Frontal cortex (tissue), 3 donors: ENCODE measurements at regions not wholly inside any gene's neighbourhood (a gene's known extent, or its start where the extent isn't known, plus 50 kb on each side); places are given as distances from the start of the nearest gene placed in this dataset.

Source experiments
- DNase-seq, 2 donors: peaks; one replicate each; pipeline ENCODE4 v3.0.0; 2012; ENCODE audit warnings: low spot score in 2 of 2
- FAIRE-seq: peaks from 2 replicates; lab custom pipeline; 2012; peaks lifted over from hg19 to GRCh38; lab: Jason Lieb, UNC
- donor health status: control.
- donor health status: control.
- donor health status: control.

DNA sequence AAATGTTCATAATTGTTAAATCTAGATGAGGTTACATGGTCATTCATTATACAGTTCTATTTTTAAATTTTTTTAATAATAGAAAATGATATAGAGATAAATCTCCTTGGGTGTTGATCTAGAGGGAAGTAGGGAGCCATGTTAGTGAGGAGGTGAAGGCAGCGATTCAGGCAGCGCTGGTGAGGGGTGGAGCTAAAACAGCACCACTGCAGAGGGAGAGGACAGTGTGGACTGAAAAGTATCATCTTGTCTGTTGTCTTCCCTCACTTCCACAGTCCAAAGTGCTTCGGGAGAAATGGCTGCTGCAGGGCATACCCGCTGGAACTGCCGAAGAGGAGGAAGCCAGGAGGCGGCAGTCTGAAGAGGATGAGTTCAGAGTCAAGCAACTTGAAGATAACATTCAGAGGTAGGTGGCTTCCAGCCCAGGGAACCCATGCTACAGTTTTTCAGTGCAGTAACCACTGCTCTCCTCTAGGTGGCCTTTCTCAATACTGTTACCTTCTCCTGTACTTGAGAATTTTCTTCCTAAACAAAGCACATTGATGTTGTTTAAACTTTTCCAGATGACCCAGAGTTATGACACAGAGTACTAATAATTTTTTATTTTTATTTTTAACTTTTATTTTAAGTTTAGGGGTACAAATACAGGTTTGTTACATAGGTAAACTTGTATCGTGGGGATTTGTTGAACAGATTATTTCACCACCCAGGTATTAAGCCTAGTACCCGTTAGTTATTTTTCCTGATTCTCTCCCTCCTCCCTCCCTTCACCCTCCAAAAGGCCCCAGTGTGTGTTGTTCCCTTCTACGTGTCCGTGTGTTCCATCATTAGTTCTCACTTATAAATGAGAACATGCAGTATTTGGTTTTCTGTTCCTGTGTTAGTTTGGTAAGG is 100.5 kb downstream of the PALM2AKAP2 start:
- FAIRE-seq = no peak

GRCh38 chr9:109883623-109884022 is 103.6 kb downstream of the PALM2AKAP2 start:
- FAIRE-seq (no peak), DNase-seq (no peak)

More for the DNA sequence above, 100.5 kb downstream of the PALM2AKAP2 start:
- DNase-seq = no peak

DNA sequence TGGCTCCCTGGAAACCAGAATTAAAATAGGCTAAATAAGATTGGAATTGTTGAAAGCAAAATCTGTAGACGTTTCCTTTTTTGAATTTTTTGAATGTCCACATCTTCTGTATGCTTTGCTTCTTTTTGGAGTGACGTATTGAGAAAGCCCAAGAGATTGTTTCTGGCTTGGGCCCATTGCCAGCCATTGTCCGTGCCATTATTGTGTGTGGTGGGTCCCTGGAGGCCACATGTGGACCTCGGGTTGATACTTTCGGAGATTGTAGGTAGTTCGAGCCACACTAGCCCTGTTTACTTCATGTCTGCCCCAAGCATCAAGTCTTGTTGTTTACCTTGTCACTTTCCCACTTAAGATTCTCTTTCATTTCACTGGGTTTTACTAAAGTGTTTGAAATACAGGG is 106.0 kb downstream of the PALM2AKAP2 start:
- no peak for FAIRE-seq
- no peak for DNase-seq

- FAIRE-seq (no peak), DNase-seq (no peak)
Observed at GRCh38 chr9:109886617-109887016, 106.6 kb downstream of the PALM2AKAP2 start.

DNA sequence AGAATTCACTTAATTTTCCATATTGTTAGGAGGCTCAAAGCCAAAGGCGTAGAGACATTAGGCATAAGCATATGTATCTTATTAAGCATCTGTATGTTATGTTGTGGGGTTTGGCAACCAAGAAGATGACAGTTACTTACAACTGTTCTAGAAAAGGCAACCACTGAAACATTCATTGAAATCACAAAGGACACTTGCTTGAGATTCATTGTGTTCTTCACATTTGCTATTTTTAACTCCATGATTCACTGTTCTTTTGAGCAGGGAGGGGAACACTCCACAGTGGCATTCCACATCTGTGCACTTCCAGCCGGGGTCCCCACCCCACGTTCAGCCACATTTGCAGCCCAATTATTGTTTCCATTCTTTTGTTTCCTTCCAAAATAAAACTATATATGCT is 107.1 kb downstream of the PALM2AKAP2 start:
- DNase-seq = peak in 1 of 2 donors; percentile 21
- no peak for FAIRE-seq

- DNase-seq = no peak
- no peak for FAIRE-seq
Observed at GRCh38 chr9:109888695-109889094, 108.7 kb downstream of the PALM2AKAP2 start.

GRCh38 chr9:109889456-109889855 is 109.5 kb downstream of the PALM2AKAP2 start:
- no peak for DNase-seq
- FAIRE-seq = no peak

DNA sequence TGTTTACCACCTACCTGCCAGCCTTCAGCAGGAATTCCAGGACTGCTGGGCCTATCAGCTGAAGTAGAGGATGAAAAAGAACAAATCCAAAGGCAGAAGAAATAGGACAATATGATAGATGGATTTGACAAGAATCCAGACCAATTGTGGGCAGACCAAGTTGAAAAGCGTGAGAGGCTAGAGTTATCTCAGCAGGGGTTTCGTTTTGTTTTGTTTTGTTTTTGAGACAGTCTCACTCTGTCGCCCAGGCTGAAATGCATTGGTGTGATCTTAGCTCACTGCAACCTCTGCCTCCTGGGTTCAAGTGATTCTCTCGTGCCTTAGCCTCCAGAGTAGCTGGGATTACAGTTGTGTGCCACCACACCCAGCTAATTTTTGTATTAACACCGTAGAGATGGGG is 113.2 kb downstream of the PALM2AKAP2 start:
- FAIRE-seq = no peak
- no peak for DNase-seq

GRCh38 chr9:109894473-109894872 is 114.5 kb downstream of the PALM2AKAP2 start:
- no peak for DNase-seq
- FAIRE-seq = no peak

DNA sequence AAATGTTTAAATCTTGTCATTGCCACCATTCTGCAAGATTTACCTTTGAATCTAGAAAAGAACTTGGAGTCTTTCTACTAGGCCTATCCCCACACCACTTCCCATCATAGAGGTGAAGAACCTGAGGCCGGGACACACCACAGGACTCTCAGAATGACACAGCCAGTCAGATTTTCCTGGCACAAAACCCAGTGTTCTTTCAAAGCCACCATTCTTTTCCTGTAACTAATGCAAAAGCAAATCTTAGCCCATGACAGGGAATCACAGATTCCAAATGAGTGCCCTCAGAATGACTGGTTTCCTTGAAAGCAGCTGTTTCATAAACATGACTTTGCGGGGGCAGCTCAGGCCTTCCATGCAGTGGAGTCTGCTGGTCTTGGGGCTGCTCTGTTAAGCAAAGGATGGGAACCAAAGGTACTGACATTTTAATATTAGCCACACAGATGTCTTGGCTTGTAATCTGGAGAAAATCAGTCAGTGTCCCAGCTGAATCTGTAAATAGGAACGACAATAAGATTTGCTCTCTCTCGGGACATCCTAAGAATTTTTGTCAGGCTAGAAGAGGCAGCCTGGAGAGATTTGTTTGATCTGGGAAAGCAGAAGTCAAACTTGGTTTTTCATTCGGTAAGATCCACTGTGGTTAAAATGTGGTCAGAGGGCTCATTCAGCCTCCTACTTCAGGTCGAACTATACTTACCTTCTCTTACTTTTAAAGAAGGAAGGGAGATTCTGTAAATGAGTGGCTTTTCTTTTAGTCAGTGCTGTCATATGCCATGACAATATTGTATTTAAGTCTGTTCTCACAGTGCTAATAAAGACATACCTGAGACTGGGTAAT is 115.1 kb downstream of the PALM2AKAP2 start:
- no peak for DNase-seq
- no peak for FAIRE-seq

DNA sequence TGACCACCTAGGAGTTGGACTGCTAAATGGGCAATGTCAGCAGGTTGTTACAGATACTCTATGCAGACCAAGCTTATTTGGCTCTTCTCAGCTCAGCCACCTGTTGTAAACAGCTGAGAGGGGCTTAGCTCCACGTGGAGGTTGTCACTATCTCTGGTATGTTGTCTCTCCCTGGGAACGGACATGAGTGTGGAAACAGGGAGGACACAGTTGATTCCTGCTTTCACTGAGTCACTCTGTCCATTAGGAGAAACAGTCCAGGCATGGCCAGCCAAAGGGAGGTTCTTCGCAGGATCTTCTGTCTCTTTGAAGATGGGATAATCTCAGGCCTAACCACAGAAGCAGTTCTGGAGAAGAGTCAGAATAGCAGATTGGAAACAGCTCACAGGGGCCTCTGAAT is 121.2 kb downstream of the PALM2AKAP2 start:
- FAIRE-seq = no peak

GRCh38 chr9:109903515-109904138 is 123.6 kb downstream of the PALM2AKAP2 start:
- DNase-seq (peak in 1 of 2 donors; percentile 49), FAIRE-seq (peak; percentile 21)

More for the DNA sequence above, 121.2 kb downstream of the PALM2AKAP2 start:
- DNase-seq = no peak

- no peak for FAIRE-seq
- DNase-seq = no peak
Observed at GRCh38 chr9:109904666-109905065, 124.7 kb downstream of the PALM2AKAP2 start.

GRCh38 chr9:109905472-109905871 is 125.5 kb downstream of the PALM2AKAP2 start:
- no peak for FAIRE-seq
- DNase-seq = no peak

GRCh38 chr9:109906766-109907382 is 126.9 kb downstream of the PALM2AKAP2 start:
- FAIRE-seq = no peak
- DNase-seq = no peak

- DNase-seq (no peak), FAIRE-seq (no peak)
Observed at GRCh38 chr9:109907400-109907799, 127.4 kb downstream of the PALM2AKAP2 start.

DNA sequence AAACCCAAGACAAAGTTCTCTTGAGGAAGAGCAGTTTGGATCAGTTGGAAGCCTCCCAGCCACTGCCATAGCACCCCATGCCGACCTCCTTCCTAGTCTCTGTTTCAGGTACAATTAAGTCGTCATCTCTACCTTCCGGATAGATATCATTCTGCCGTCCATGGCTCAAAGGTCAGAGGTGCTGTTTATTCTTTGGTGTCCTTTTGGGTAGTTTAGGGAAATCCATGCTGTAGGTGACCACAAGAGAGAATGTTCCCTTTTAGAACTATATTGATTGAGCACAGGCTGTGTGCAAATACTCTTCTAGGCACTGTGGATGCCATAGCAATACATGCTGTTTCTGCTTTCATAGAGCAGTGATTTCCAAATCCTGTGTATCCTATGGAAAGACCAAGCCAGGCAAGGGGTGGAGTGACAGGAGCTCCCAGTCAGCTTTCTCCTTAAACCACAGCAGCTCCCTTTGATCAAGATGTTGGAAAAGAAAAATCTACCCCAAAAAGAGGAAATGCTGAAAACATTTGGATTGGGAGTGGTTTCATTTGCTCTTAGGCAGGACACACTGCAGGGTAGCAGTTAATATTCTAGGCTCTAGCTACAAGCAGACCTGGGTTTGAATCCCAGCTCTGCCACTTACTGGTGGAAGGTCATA is 127.9 kb downstream of the PALM2AKAP2 start:
- FAIRE-seq = no peak

DNA sequence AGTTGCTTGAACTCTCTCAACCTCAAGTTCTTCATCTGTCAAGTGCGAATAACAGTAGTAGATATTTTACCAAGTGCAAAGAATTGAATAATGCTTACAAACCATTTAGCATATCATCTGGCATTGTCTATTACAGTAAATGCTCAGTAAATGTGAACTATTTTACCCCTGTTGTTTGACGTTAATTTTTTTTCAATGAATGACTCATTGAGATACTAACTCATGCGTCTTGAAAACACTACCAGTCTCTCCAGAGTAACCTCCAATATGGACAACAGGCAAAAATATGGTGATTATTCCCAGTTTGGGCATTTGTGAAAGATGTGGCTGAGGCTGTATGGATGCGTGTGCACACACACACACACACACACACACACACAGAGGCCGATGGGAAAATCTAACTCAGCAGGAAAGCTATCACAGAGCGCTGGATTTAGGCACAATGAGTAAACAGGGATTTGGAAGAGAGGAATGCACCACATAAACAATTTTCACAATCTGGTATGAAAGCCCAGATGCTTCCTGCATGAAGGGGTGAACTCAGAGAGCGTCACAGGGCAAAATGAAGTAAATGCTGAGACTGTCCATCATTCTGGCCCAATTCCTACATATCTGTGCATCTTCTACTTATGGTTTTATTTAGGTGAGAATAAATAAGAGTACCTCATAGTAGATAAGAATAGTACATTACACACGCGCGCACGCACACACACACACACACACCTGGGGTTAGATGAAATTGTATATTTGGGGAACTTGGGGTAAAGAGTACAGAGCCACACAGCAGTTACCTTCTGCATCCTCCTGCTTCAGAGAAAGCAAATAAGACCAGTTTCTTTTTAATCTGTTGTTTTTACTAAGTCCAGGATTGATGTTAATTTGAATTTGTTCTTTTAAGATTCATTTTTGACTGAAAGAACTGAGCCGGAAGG is 128.7 kb downstream of the PALM2AKAP2 start:
- FAIRE-seq = no peak
- DNase-seq = no peak

More for the DNA sequence above, 127.9 kb downstream of the PALM2AKAP2 start:
- no peak for DNase-seq
